ENCODE measurements at regions not wholly inside any gene's neighbourhood (a gene's known extent, or its start where the extent isn't known, plus 50 kb on each side); places are given as distances from the start of the nearest gene placed in this dataset.
A peak's percentile ranks its signal among the peaks of the same experiment; 100 is the strongest.

- Histone ChIP-seq H3K27me3 (ENCODE audit: insufficient read depth, low read depth, low read length) (no peaks in the 10 kb centered on the region), H2AFZ (ENCODE audit: low read depth, low read length) (no peak overlapping the region), H3K79me2 (replicated peaks; ENCODE audit: insufficient read depth, low read length) (peaks cover 43% of the 10 kb centered on the region), H3K4me2 (ENCODE audit: low read length) (peak overlapping the region; percentile 95), H3K9ac (ENCODE audit: low read length) (peak overlapping the region; percentile 82), H3F3A (ENCODE audit: insufficient read depth, low read length, poor library complexity, severe bottlenecking) (peaks cover 11% of the 10 kb centered on the region), H3K27ac (ENCODE audit: low read length) (peak overlapping the region; percentile 92), H3K9me2 (ENCODE audit: insufficient read depth, low read length) (no peaks in the 10 kb centered on the region), H3K36me3 (ENCODE audit: insufficient read depth, low read length) (no peaks in the 10 kb centered on the region), H3K4me3 (ENCODE audit: low read length) (peak overlapping the region; percentile 80), H4K20me1 (ENCODE audit: insufficient read depth) (peaks cover 29% of the 10 kb centered on the region), H3K9me3 (ENCODE audit: low read length) (no peaks in the 10 kb centered on the region)
- TF ChIP-seq RAD21 (conservative IDR thresholded peaks at IDR 0.05) (no peak), POLR2AphosphoS5 (IDR thresholded peaks at IDR 0.05) (no peak), EZH2 (IDR thresholded peaks at IDR 0.05; ENCODE audit: borderline replicate concordance, insufficient read depth, low read length, poor library complexity, severe bottlenecking) (no peak), SMC3 (conservative IDR thresholded peaks at IDR 0.05; ENCODE audit: poor library complexity) (no peak), CTCF (IDR thresholded peaks at IDR 0.05; ENCODE audit: poor library complexity, severe bottlenecking) (no peak)
These were observed 110.4 kb downstream of the HFE start for GRCh38 chr6:26197636-26197932.

- Histone ChIP-seq H3K79me2 (replicated peaks; ENCODE audit: insufficient read depth, low read length) (peaks cover 43% of the 10 kb centered on the region), H4K20me1 (ENCODE audit: insufficient read depth) (peaks cover 29% of the 10 kb centered on the region), H3K4me3 (ENCODE audit: low read length) (peak overlapping the region; percentile 80), H3K9me2 (ENCODE audit: insufficient read depth, low read length) (no peaks in the 10 kb centered on the region), H3F3A (ENCODE audit: insufficient read depth, low read length, poor library complexity, severe bottlenecking) (peaks cover 11% of the 10 kb centered on the region), H3K27ac (ENCODE audit: low read length) (peak overlapping the region; percentile 92), H3K27me3 (ENCODE audit: insufficient read depth, low read depth, low read length) (no peaks in the 10 kb centered on the region), H3K9ac (ENCODE audit: low read length) (peak overlapping the region; percentile 82), H3K4me2 (ENCODE audit: low read length) (peak overlapping the region; percentile 95), H3K9me3 (ENCODE audit: low read length) (no peaks in the 10 kb centered on the region), H3K36me3 (ENCODE audit: insufficient read depth, low read length) (no peaks in the 10 kb centered on the region), H2AFZ (ENCODE audit: low read depth, low read length) (no peak overlapping the region)
- TF ChIP-seq EP300 (conservative IDR thresholded peaks at IDR 0.05; ENCODE audit: poor library complexity, severe bottlenecking), result no peak
- TF ChIP-seq, protein P1, sequence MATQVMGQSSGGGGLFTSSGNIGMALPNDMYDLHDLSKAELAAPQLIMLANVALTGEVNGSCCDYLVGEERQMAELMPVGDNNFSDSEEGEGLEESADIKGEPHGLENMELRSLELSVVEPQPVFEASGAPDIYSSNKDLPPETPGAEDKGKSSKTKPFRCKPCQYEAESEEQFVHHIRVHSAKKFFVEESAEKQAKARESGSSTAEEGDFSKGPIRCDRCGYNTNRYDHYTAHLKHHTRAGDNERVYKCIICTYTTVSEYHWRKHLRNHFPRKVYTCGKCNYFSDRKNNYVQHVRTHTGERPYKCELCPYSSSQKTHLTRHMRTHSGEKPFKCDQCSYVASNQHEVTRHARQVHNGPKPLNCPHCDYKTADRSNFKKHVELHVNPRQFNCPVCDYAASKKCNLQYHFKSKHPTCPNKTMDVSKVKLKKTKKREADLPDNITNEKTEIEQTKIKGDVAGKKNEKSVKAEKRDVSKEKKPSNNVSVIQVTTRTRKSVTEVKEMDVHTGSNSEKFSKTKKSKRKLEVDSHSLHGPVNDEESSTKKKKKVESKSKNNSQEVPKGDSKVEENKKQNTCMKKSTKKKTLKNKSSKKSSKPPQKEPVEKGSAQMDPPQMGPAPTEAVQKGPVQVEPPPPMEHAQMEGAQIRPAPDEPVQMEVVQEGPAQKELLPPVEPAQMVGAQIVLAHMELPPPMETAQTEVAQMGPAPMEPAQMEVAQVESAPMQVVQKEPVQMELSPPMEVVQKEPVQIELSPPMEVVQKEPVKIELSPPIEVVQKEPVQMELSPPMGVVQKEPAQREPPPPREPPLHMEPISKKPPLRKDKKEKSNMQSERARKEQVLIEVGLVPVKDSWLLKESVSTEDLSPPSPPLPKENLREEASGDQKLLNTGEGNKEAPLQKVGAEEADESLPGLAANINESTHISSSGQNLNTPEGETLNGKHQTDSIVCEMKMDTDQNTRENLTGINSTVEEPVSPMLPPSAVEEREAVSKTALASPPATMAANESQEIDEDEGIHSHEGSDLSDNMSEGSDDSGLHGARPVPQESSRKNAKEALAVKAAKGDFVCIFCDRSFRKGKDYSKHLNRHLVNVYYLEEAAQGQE (IDR thresholded peaks at IDR 0.05; ENCODE audit: borderline replicate concordance), result no peak
- no peak for TF ChIP-seq MXI1 (conservative IDR thresholded peaks at IDR 0.05; ENCODE audit: poor library complexity, severe bottlenecking)
- no peak for TF ChIP-seq RAD21 (conservative IDR thresholded peaks at IDR 0.05)
- no peak for TF ChIP-seq CTCF (IDR thresholded peaks at IDR 0.05; ENCODE audit: poor library complexity, severe bottlenecking)
- no peak for TF ChIP-seq TAF1 (IDR thresholded peaks at IDR 0.05; ENCODE audit: low read depth)
These were observed 110.9 kb downstream of the HFE start for GRCh38 chr6:26197933-26198721.
